Heart left ventricle (tissue), 16 donors: ENCODE measurements at regions not wholly inside any gene's neighbourhood (a gene's known extent, or its start where the extent isn't known, plus 50 kb on each side); places are given as distances from the start of the nearest gene placed in this dataset.

Experiments
- ATAC-seq, 4 donors: fragments of 200-7000 bp; cut with Tn5 transposase; one replicate each; pipeline ENCODE4 v1.9.1; 2020 to 2022; ENCODE audit warnings: moderate library complexity in 4 of 4, mild to moderate bottlenecking in 3 of 4, moderate number of reproducible peaks in 1 of 4
- DNase-seq, 5 donors: peaks; one replicate each; pipeline ENCODE4 v3.0.0-alpha.2; 2020
- H3K27ac ChIP-seq, 12 donors: fragments of 200-600 bp; sonication (generic) in 4 of 12; one replicate each; pipeline versions ENCODE4 v1.5.0 to v1.8.0; 2016 to 2022; ENCODE audit warnings: mild to moderate bottlenecking in 2 of 12
- H3K27me3 ChIP-seq, 9 donors: fragments of 200-600 bp; sonication (generic) in 2 of 9; one replicate each; pipeline versions ENCODE4 v1.5.1 to v1.8.0; 2016 to 2022; ENCODE audit warnings: mild to moderate bottlenecking in 3 of 9
- H3K36me3 ChIP-seq, 9 donors: fragments of 200-600 bp; sonication (generic) in 2 of 9; one replicate each; pipeline versions ENCODE4 v1.5.0 to v1.8.0; 2018 to 2022; ENCODE audit warnings: mild to moderate bottlenecking in 2 of 9
- H3K4me1 ChIP-seq, 12 donors: fragments of 200-600 bp; sonication (generic) in 4 of 12; one replicate each; pipeline versions ENCODE4 v1.5.0 to v1.8.0; 2016 to 2022; ENCODE audit warnings: mild to moderate bottlenecking in 3 of 12
- H3K4me3 ChIP-seq, 12 donors: fragments of 200-600 bp; sonication (generic) in 4 of 12; one replicate each; pipeline versions ENCODE4 v1.5.0 to v1.8.0; 2017 to 2022; ENCODE audit warnings: mild to moderate bottlenecking in 9 of 12, moderate library complexity in 4 of 12
- H3K9me3 ChIP-seq, 12 donors: fragments of 200-600 bp; sonication (generic) in 4 of 12; one replicate each; pipeline versions ENCODE4 v1.5.0 to v1.8.0; 2016 to 2022; ENCODE audit warnings: mild to moderate bottlenecking in 1 of 12
- CTCF ChIP-seq, 12 donors: fragments of 200-600 bp; sonication (generic) in 4 of 12; IDR thresholded peaks; one replicate each; pipeline versions ENCODE4 v1.5.0 to v1.8.0; 2018 to 2022; ENCODE audit warnings: antibody characterized with exemption in 12 of 12, mild to moderate bottlenecking in 5 of 12
- POLR2A ChIP-seq, 2 donors: fragments of 450-650 bp; IDR thresholded peaks; one replicate each; pipeline ENCODE4 v1.6.1; 2017; ENCODE audit warnings: antibody characterized with exemption in 2 of 2, mild to moderate bottlenecking in 2 of 2, moderate library complexity in 2 of 2
- WGBS, 4 donors: extraction: QIAGEN DNeasy Blood & Tissue Kit in 2 of 4; methylation state at CpG; one replicate each; pipeline versions ENCODE4 v1.1.5 to v1.1.7; 2013 to 2018; 5-methylcytosine and 5-hydroxymethylcytosine counted together
- intact Hi-C, 10 donors: fragments of 100-400 bp; cut with DNase I; formaldehyde crosslinking; loops; one replicate each; pipeline versions ENCODE4 v1.11.1 to v1.14.2; 2022
- donor health status: ischemic (EF 13 %, LVEDD 7.1; RV severe dilation, severe dysfunction).
- donor health status: healthy with polysubstance abuse.
- donor health status: DM: no; HTN: yes; CAD: no.
- donor health status: DM: no; HTN: no; CAD: no.
- donor health status: ischemic (EF 25% LVEDD 6.9; RV normal size, moderate dysfunction).
- donor health status: ischemic (EF 25% LVEDD 5.7; RV mildly dilated, moderate dysfunction).
- donor health status: healthy.
- donor health status: DM: yes; HTN: yes; CAD: no.
- donor health status: ischemic (EF 35%, LVEDD 5.7; RV mildly dilated, moderate dysfunction).
- donor health status: nonischemic (EF 11% LVEDD 7.7; RV severe dilation, severe dysfunction).
- donor health status: DM: yes; HTN: yes; CAD: no.
- donor health status: PGD.
- donor health status: ischemic (EF 29% LVEDD 5.4; RV normal size, mild dysfunction).
- donor health status: nonischemic (EF 23%, LVEDD 6.1; RV moderate dilation, normal function).

- intact Hi-C loops = loop anchor here in 1 of 10 donors (5.0 kb wide), 1 partner anchor 40 kb away; no protein-coding TSS in a partner anchor
- 51 to 73% (median 59%) methylated on average over 5 of the region's 5 CpGs for WGBS, 4 donors
- ATAC-seq = peak in 1 of 4 donors; percentile 80
Measured at GRCh38 chr11:28417601-28418323, 309.6 kb downstream of the METTL15 start.

GRCh38 chr11:28412029-28412428, 303.8 kb downstream of the METTL15 start:
- intact Hi-C loops = no loop called here
- no peak for ATAC-seq
- H3K9me3 ChIP-seq = peaks cover 0 to 2% (median 0%) of the 10 kb centered on the region in 12 donors
- no peak for DNase-seq
- no peaks in the 10 kb centered on the region for H3K27me3 ChIP-seq
- peaks cover 0 to 5% (median 0%) of the 10 kb centered on the region in 12 donors for H3K4me1 ChIP-seq
- H3K27ac ChIP-seq = no peak overlapping the region
- H3K36me3 ChIP-seq = no peaks in the 10 kb centered on the region
- TF ChIP-seq POLR2A (IDR thresholded peaks at IDR 0.05) (no peak), CTCF (IDR thresholded peaks at IDR 0.05) (no peak)
- H3K4me3 ChIP-seq = no peak overlapping the region

More at GRCh38 chr11:28417601-28418323, 309.6 kb downstream of the METTL15 start:
- H3K4me3 ChIP-seq = no peak overlapping the region
- no peaks in the 10 kb centered on the region for H3K27me3 ChIP-seq
- H3K27ac ChIP-seq = no peak overlapping the region
- TF ChIP-seq POLR2A (IDR thresholded peaks at IDR 0.05) = no peak
- no peak for TF ChIP-seq CTCF (IDR thresholded peaks at IDR 0.05)
- peaks cover 0 to 8% (median 0%) of the 10 kb centered on the region in 12 donors for H3K9me3 ChIP-seq
- H3K4me1 ChIP-seq = peaks cover 0 to 14% (median 0%) of the 10 kb centered on the region in 12 donors
- no peak for DNase-seq
- no peaks in the 10 kb centered on the region for H3K36me3 ChIP-seq

- Histone ChIP-seq H3K36me3 (no peaks in the 10 kb centered on the region), H3K9me3 (peaks cover 0 to 7% (median 0%) of the 10 kb centered on the region in 12 donors), H3K27me3 (no peaks in the 10 kb centered on the region), H3K27ac (no peak overlapping the region), H3K4me1 (peaks cover 0 to 11% (median 0%) of the 10 kb centered on the region in 12 donors), H3K4me3 (no peak overlapping the region)
- 79 to 85% (median 83%) methylated on average over 3 of the region's 3 CpGs for WGBS, 4 donors
- intact Hi-C loops = no loop called here
- ATAC-seq (no peak), DNase-seq (no peak)
- TF ChIP-seq POLR2A (IDR thresholded peaks at IDR 0.05) (no peak), CTCF (IDR thresholded peaks at IDR 0.05) (no peak)
Measured at GRCh38 chr11:28401446-28401845, 293.3 kb downstream of the METTL15 start.

GRCh38 chr11:28400331-28401100, 292.3 kb downstream of the METTL15 start:
- Histone ChIP-seq H3K36me3 (no peaks in the 10 kb centered on the region), H3K27ac (no peak overlapping the region), H3K4me1 (peaks cover 0 to 11% (median 0%) of the 10 kb centered on the region in 12 donors), H3K4me3 (no peak overlapping the region), H3K9me3 (peaks cover 0 to 7% (median 0%) of the 10 kb centered on the region in 12 donors), H3K27me3 (no peaks in the 10 kb centered on the region)
- no peak for ATAC-seq
- intact Hi-C loops = no loop called here
- TF ChIP-seq CTCF (IDR thresholded peaks at IDR 0.05) (no peak), POLR2A (IDR thresholded peaks at IDR 0.05) (no peak)
- DNase-seq = no peak
- WGBS, 4 donors = 48 to 56% (median 50%) methylated on average over 4 of the region's 4 CpGs
